GM10266 (cell line): ENCODE measurements at regions not wholly inside any gene's neighbourhood (a gene's known extent, or its start where the extent isn't known, plus 50 kb on each side); places are given as distances from the start of the nearest gene placed in this dataset.

ENCODE experiments used
- DNase-seq: peaks from one replicate; pipeline ENCODE4 v3.0.0; 2012; ENCODE audit errors: extremely low spot score
- CTCF ChIP-seq: IDR thresholded peaks from 2 replicates; pipeline ENCODE4 v1.5.1; 2012; ENCODE audit warnings: mild to moderate bottlenecking, low read depth; ENCODE audit not compliant: control insufficient read depth, insufficient read depth; ENCODE audit errors: missing control alignments

- DNase-seq = no peak
- TF ChIP-seq CTCF = no peak
Measured at GRCh38 chr7:156318926-156319325, 321.6 kb upstream of the RNF32 start.

- no peak for TF ChIP-seq CTCF
- no peak for DNase-seq
Measured at GRCh38 chr7:156318426-156318825, 322.1 kb upstream of the RNF32 start.

GRCh38 chr7:156309016-156309620 is 331.5 kb upstream of the RNF32 start:
- TF ChIP-seq CTCF = no peak
- no peak for DNase-seq

- no peak for DNase-seq
- no peak for TF ChIP-seq CTCF
Measured at GRCh38 chr7:156307193-156307592, 333.4 kb upstream of the RNF32 start.

- DNase-seq = no peak
- no peak for TF ChIP-seq CTCF
Measured at GRCh38 chr7:156305351-156305750, 335.2 kb upstream of the RNF32 start.

- no peak for DNase-seq
- no peak for TF ChIP-seq CTCF
Measured at GRCh38 chr7:156282816-156283215, 357.8 kb upstream of the RNF32 start.

GRCh38 chr7:156279635-156280034 is 360.9 kb upstream of the RNF32 start:
- no peak for DNase-seq
- TF ChIP-seq CTCF = no peak
